Type B pancreatic cell (in vitro differentiated cells): ENCODE measurements at regions not wholly inside any gene's neighbourhood (a gene's known extent, or its start where the extent isn't known, plus 50 kb on each side); places are given as distances from the start of the nearest gene placed in this dataset.

ENCODE experiments used
- DNase-seq: peaks from one replicate; pipeline ENCODE4 v3.0.0; 2021; ENCODE audit warnings: mixed read lengths; ENCODE audit not compliant: unreplicated experiment; ENCODE audit errors: extremely low spot score
- H3K27ac Mint-ChIP-seq: 2 replicates; pipeline ENCODE4 v1.8.0; 2021; ENCODE audit warnings: mild to moderate bottlenecking, mixed read lengths
- H3K27me3 Mint-ChIP-seq: 2 replicates; pipeline ENCODE4 v1.8.0; 2021; ENCODE audit warnings: mixed read lengths
- H3K36me3 Mint-ChIP-seq: 2 replicates; pipeline ENCODE4 v1.8.0; 2021; ENCODE audit warnings: mixed read lengths
- H3K4me1 Mint-ChIP-seq: one replicate; pipeline ENCODE4 v1.8.0; 2021; ENCODE audit warnings: mixed read lengths; ENCODE audit not compliant: unreplicated experiment
- H3K4me3 Mint-ChIP-seq: 2 replicates; pipeline ENCODE4 v1.8.0; 2021; ENCODE audit warnings: mild to moderate bottlenecking, mixed read lengths
- H3K9me3 Mint-ChIP-seq: 2 replicates; pipeline ENCODE4 v1.8.0; 2021; ENCODE audit warnings: mixed read lengths
- TF ChIP-seq, protein P1 (sequence below): fragments of 200-600 bp; sonication (generic); conservative IDR thresholded peaks from 2 replicates; pipeline ENCODE4 v1.5.0; 2021; ENCODE audit warnings: antibody characterized with exemption, mild to moderate bottlenecking

DNA sequence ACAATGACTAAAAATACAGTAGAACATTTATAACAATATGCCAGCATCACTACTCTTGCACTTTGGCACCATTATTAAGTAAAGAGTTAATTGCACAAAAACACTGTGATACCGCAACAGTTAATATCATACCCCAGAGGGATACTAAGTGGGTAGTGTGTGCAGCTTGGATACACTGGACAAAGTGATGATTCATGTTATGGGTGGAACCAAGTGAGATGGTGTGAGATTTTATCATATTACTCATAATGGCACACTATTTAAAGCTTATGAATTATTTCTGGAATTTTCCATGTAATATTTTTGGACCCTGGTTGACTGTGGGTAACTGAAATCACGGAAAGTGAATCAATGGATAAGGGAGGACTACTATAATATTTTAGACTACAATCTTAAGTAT lies 265.3 kb downstream of the PCDH18 start:
- Mint-ChIP-seq H3K27ac (no peak overlapping the region), H3K27me3 (no peaks in the 10 kb centered on the region), H3K4me1 (no peaks in the 10 kb centered on the region), H3K4me3 (no peak overlapping the region), H3K9me3 (no peaks in the 10 kb centered on the region), H3K36me3 (no peaks in the 10 kb centered on the region)
- DNase-seq, result no peak
- TF ChIP-seq, protein P1, sequence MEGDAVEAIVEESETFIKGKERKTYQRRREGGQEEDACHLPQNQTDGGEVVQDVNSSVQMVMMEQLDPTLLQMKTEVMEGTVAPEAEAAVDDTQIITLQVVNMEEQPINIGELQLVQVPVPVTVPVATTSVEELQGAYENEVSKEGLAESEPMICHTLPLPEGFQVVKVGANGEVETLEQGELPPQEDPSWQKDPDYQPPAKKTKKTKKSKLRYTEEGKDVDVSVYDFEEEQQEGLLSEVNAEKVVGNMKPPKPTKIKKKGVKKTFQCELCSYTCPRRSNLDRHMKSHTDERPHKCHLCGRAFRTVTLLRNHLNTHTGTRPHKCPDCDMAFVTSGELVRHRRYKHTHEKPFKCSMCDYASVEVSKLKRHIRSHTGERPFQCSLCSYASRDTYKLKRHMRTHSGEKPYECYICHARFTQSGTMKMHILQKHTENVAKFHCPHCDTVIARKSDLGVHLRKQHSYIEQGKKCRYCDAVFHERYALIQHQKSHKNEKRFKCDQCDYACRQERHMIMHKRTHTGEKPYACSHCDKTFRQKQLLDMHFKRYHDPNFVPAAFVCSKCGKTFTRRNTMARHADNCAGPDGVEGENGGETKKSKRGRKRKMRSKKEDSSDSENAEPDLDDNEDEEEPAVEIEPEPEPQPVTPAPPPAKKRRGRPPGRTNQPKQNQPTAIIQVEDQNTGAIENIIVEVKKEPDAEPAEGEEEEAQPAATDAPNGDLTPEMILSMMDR, result no peak

DNA sequence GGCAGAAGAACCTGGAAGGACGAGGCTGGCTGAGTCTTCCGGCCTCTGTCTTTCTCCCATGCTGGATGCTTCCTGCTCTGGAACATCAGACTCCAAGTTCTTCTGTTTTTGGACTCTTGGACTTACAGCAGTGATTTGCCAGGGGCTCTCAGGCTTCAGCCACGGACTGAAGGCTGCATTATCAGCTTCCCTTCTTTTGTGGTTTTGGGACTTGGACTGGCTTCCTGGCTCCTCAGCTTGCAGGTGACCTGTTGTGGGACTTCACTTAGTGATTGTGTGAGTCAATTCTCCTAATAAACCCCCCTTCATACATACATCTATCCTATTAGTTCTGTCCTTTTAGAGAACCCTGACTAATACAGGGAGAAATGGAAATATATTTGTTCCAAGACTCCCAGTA lies 265.8 kb downstream of the PCDH18 start:
- DNase-seq, result no peak
- H3K27me3 Mint-ChIP-seq, result no peaks in the 10 kb centered on the region
- no peaks in the 10 kb centered on the region for H3K9me3 Mint-ChIP-seq
- TF ChIP-seq, protein P1, result no peak
- no peaks in the 10 kb centered on the region for H3K36me3 Mint-ChIP-seq
- no peak overlapping the region for H3K4me3 Mint-ChIP-seq
- H3K4me1 Mint-ChIP-seq, result no peaks in the 10 kb centered on the region
- no peak overlapping the region for H3K27ac Mint-ChIP-seq

DNA sequence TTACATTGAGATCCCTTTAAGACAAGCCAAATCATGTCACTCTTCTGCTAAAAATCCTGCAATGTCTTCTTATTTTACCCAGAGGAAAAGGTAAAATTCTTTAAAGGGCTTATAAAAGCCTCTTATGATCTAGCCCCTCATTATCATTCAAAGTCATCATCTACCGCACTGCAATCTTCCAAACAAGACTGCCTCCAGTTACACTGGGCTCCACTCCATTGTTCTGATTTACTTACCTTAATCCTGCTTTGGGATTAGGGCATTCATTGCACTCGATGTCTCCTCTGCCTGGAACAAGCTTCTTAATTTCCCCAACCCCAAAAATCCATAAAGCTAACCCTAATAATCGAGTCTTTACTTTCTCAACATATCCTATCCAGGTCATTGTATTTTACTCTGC lies 269.1 kb downstream of the PCDH18 start:
- no peak overlapping the region for H3K4me3 Mint-ChIP-seq

DNA sequence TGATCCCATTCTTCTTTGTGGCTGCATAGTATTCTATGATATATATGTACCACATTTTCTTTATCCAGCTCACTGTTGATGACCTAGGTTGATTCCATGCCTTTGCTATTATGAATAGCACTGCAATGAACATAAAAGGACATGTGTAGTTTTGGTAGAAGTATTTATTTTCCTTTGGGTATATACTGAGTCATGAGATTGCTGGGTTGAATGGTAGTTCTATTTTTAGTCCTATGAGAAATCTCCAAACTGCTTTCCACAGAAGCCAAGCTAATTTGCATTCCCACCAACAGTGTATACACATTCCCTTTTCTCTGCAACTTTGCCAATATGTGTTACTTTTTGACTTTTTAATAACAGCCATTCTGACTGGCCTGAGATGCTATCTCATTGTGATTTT lies 278.3 kb downstream of the PCDH18 start:
- Mint-ChIP-seq H3K4me1 (peaks cover 6% of the 10 kb centered on the region), H3K36me3 (no peaks in the 10 kb centered on the region), H3K9me3 (no peaks in the 10 kb centered on the region), H3K27me3 (no peaks in the 10 kb centered on the region), H3K27ac (no peak overlapping the region), H3K4me3 (no peak overlapping the region)
- TF ChIP-seq, protein P1, result no peak
- DNase-seq, result no peak

More for the DNA sequence above, 269.1 kb downstream of the PCDH18 start:
- Mint-ChIP-seq H3K27ac (no peak overlapping the region), H3K27me3 (no peaks in the 10 kb centered on the region), H3K36me3 (no peaks in the 10 kb centered on the region), H3K4me1 (no peaks in the 10 kb centered on the region), H3K9me3 (no peaks in the 10 kb centered on the region)
- no peak for DNase-seq
- TF ChIP-seq, protein P1, result no peak

DNA sequence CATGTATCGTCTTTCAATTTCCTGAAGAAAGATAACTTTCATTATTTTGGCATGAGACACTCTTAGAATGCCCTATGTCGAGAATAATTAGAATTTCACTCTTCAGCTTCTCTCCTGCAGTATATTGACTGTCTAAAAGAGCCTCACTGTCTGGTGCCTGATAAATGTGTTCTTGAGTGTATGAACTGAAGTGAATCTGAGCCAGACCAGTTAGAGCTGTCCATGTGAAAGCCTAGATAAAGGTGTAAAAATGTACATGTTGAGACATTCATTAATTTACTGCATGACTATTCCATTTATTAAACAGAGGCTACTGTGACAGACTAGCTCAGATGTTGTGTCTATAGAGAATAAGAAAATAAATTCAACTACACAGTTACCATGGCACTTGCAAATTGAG lies 283.2 kb downstream of the PCDH18 start:
- TF ChIP-seq, protein P1, result no peak
- Mint-ChIP-seq H3K9me3 (no peaks in the 10 kb centered on the region), H3K27me3 (no peaks in the 10 kb centered on the region), H3K4me1 (no peaks in the 10 kb centered on the region), H3K27ac (no peak overlapping the region), H3K36me3 (no peaks in the 10 kb centered on the region), H3K4me3 (no peak overlapping the region)
- no peak for DNase-seq
